GM12872 (cell line): ENCODE measurements at regions not wholly inside any gene's neighbourhood (a gene's known extent, or its start where the extent isn't known, plus 50 kb on each side); places are given as distances from the start of the nearest gene placed in this dataset.

Source experiments
- CTCF ChIP-seq: IDR thresholded peaks from 3 replicates; pipeline ENCODE4 v1.5.1; 2011; ENCODE audit warnings: low read depth, mild to moderate bottlenecking, low read length, moderate library complexity; ENCODE audit not compliant: insufficient read depth

GRCh38 chr4:177960566-177960965, 518.3 kb upstream of the AGA start:
- TF ChIP-seq CTCF: no peak

GRCh38 chr4:177961761-177962380, 519.6 kb upstream of the AGA start:
- no peak for TF ChIP-seq CTCF

- no peak for TF ChIP-seq CTCF
Measured at GRCh38 chr4:177964061-177964460, 521.8 kb upstream of the AGA start.

GRCh38 chr4:177964693-177965168, 522.5 kb upstream of the AGA start:
- TF ChIP-seq CTCF: no peak

- no peak for TF ChIP-seq CTCF
Measured at GRCh38 chr4:177967328-177967727, 525.1 kb upstream of the AGA start.

GRCh38 chr4:177968817-177969442, 526.7 kb upstream of the AGA start:
- TF ChIP-seq CTCF: no peak

GRCh38 chr4:177974461-177974860, 532.2 kb upstream of the AGA start:
- TF ChIP-seq CTCF: no peak
